ENCODE measurements at regions not wholly inside any gene's neighbourhood (a gene's known extent, or its start where the extent isn't known, plus 50 kb on each side); places are given as distances from the start of the nearest gene placed in this dataset.

- ChIA-PET POLR2A (no interaction called here), CTCF (interaction anchor here (0.9 to 4.0 kb wide), 19 partner anchors 10 to 204 kb away, joined by 3 to 18 read pairs (median 4); partner anchors contain the start of gene FAM20C)
- H3K36me3 ChIP-seq (ENCODE audit: control insufficient read depth, insufficient read depth, low read length): no peaks in the 10 kb centered on the region
- no peak for DNase-seq (ENCODE audit: low read depth)
- no peak overlapping the region for H3K4me3 ChIP-seq (ENCODE audit: low read depth, low read length)
- no peaks in the 10 kb centered on the region for H3K27me3 ChIP-seq (ENCODE audit: control insufficient read depth, insufficient read depth, low read length)
- peak; percentile 68 for TF ChIP-seq CTCF (IDR thresholded peaks at IDR 0.05; ENCODE audit: insufficient read depth, low read depth, low read length)
Observed at GRCh38 chr7:64098-64915, 128.1 kb upstream of the FAM20C start.

- Histone ChIP-seq H3K36me3 (ENCODE audit: control insufficient read depth, insufficient read depth, low read length) (no peaks in the 10 kb centered on the region), H3K4me3 (ENCODE audit: low read depth, low read length) (no peak overlapping the region), H3K27me3 (ENCODE audit: control insufficient read depth, insufficient read depth, low read length) (no peaks in the 10 kb centered on the region)
- ChIA-PET CTCF (interaction anchor here (0.9 to 4.0 kb wide), 14 partner anchors 10 to 152 kb away, joined by 3 to 18 read pairs (median 4); partner anchors contain the start of gene FAM20C), POLR2A (no interaction called here)
- no peak for TF ChIP-seq CTCF (IDR thresholded peaks at IDR 0.05; ENCODE audit: insufficient read depth, low read depth, low read length)
- no peak for DNase-seq (ENCODE audit: low read depth)
Observed at GRCh38 chr7:64916-65341, 127.4 kb upstream of the FAM20C start.

- no peaks in the 10 kb centered on the region for H3K27me3 ChIP-seq (ENCODE audit: control insufficient read depth, insufficient read depth, low read length)
- ChIA-PET POLR2A (no interaction called here), CTCF (interaction anchor here (1.5 to 4.0 kb wide), 2 partner anchors 11 to 85 kb away, joined by 6 to 18 read pairs; no protein-coding TSS in a partner anchor)
- no peak overlapping the region for H3K4me3 ChIP-seq (ENCODE audit: low read depth, low read length)
- no peaks in the 10 kb centered on the region for H3K36me3 ChIP-seq (ENCODE audit: control insufficient read depth, insufficient read depth, low read length)
- TF ChIP-seq CTCF (IDR thresholded peaks at IDR 0.05; ENCODE audit: insufficient read depth, low read depth, low read length): 0 out of 2 replicates have a peak, but pooled peaks have one; percentile 6
- no peak for DNase-seq (ENCODE audit: low read depth)
Observed at GRCh38 chr7:65554-65953, 126.8 kb upstream of the FAM20C start.

- POLR2A ChIA-PET: no interaction called here
- CTCF ChIA-PET: interaction anchor here (4.0 kb wide), 1 partner anchor 12 kb away, joined by 18 read pairs; no protein-coding TSS in a partner anchor
- H3K36me3 ChIP-seq (ENCODE audit: control insufficient read depth, insufficient read depth, low read length): no peaks in the 10 kb centered on the region
- no peak overlapping the region for H3K4me3 ChIP-seq (ENCODE audit: low read depth, low read length)
- TF ChIP-seq CTCF (IDR thresholded peaks at IDR 0.05; ENCODE audit: insufficient read depth, low read depth, low read length): no peak
- no peaks in the 10 kb centered on the region for H3K27me3 ChIP-seq (ENCODE audit: control insufficient read depth, insufficient read depth, low read length)
- DNase-seq (ENCODE audit: low read depth): no peak
Observed at GRCh38 chr7:66296-66695, 126.1 kb upstream of the FAM20C start.

- no peak for DNase-seq (ENCODE audit: low read depth)
- TF ChIP-seq CTCF (IDR thresholded peaks at IDR 0.05; ENCODE audit: insufficient read depth, low read depth, low read length): no peak
- Histone ChIP-seq H3K27me3 (ENCODE audit: control insufficient read depth, insufficient read depth, low read length) (no peaks in the 10 kb centered on the region), H3K36me3 (ENCODE audit: control insufficient read depth, insufficient read depth, low read length) (no peaks in the 10 kb centered on the region), H3K4me3 (ENCODE audit: low read depth, low read length) (no peak overlapping the region)
- ChIA-PET POLR2A (no interaction called here), CTCF (interaction anchor here (4.0 kb wide), 1 partner anchor 12 kb away, joined by 18 read pairs; no protein-coding TSS in a partner anchor)
Observed at GRCh38 chr7:66741-67140, 125.6 kb upstream of the FAM20C start.
